Hepatocyte (in vitro differentiated cells): ENCODE measurements at regions not wholly inside any gene's neighbourhood (a gene's known extent, or its start where the extent isn't known, plus 50 kb on each side); places are given as distances from the start of the nearest gene placed in this dataset.

ENCODE experiments used
- CTCF ChIP-seq: fragments of 200-600 bp; sonication (generic); IDR thresholded peaks from 2 replicates; pipeline ENCODE4 v1.5.1; 2016; ENCODE audit warnings: antibody characterized with exemption, mild to moderate bottlenecking; ENCODE audit not compliant: poor library complexity
- EZH2 ChIP-seq: fragments of 200-600 bp; sonication (generic); IDR thresholded peaks from 2 replicates; pipeline ENCODE4 v1.6.1; 2016; ENCODE audit warnings: antibody characterized with exemption, mild to moderate bottlenecking, borderline replicate concordance
- EZH2phosphoT487 ChIP-seq: fragments of 200-600 bp; sonication (generic); IDR thresholded peaks from one replicate; pipeline ENCODE4 v1.6.1; 2018; ENCODE audit warnings: antibody characterized with exemption, mild to moderate bottlenecking, low read depth, moderate library complexity; ENCODE audit not compliant: unreplicated experiment, severe bottlenecking

- no peak for TF ChIP-seq CTCF
- no peak for TF ChIP-seq EZH2phosphoT487
- no peak for TF ChIP-seq EZH2
Measured at GRCh38 chr3:26245236-26245635, 377.3 kb upstream of the LRRC3B start.
